Common myeloid progenitor, CD34-positive (primary cell): ENCODE measurements at regions not wholly inside any gene's neighbourhood (a gene's known extent, or its start where the extent isn't known, plus 50 kb on each side); places are given as distances from the start of the nearest gene placed in this dataset.
"Not testable (repeated sequence)": the region's sequence is repeated elsewhere in the genome, so short reads cannot be mapped to it uniquely, and the experiment has no call there.

Source experiments
- CTCF ChIA-PET: fragments of 350-600 bp; sonication (Branson Sonifier 250); formaldehyde crosslinking; loops from one replicate; lab custom pipeline; 2021; ENCODE audit warnings: antibody characterized with exemption; lab: Charles Lee
- POLR2A ChIA-PET: fragments of 350-600 bp; sonication (Branson Sonifier 250); formaldehyde crosslinking; loops from one replicate; lab custom pipeline; 2021; ENCODE audit warnings: antibody characterized with exemption; lab: Charles Lee
- DNase-seq, 3 donors: peaks; one replicate each; pipeline versions ENCODE4 v3.0.0 to v3.0.0-alpha.2; 2013
- H3K27ac ChIP-seq, 2 experiments: 1 replicate in 1 of 2; 2 replicates in 1 of 2; pipeline ENCODE4 v1.7.0; 2013; ENCODE audit warnings: inconsistent platforms in 2 of 2, low read length in 2 of 2, mild to moderate bottlenecking in 2 of 2, low read depth in 1 of 2, moderate library complexity in 1 of 2; ENCODE audit not compliant: severe bottlenecking in 2 of 2, insufficient read depth in 1 of 2, poor library complexity in 1 of 2
- H3K27me3 ChIP-seq, 5 experiments: replicated peaks in 2 of 5; 1 replicate in 3 of 5; 2 replicates in 2 of 5; pipeline versions ENCODE4 v1.6.1 to v1.7.0; 2013; ENCODE audit warnings: low read length in 4 of 5, mild to moderate bottlenecking in 2 of 5, moderate library complexity in 2 of 5, inconsistent platforms in 1 of 5; ENCODE audit not compliant: insufficient read depth in 5 of 5, control insufficient read depth in 4 of 5
- H3K36me3 ChIP-seq, 4 experiments: 1 replicate in 2 of 4; 2 replicates in 2 of 4; pipeline versions ENCODE4 v1.6.1 to v1.7.0; 2013; ENCODE audit warnings: low read length in 3 of 4, control low read depth in 1 of 4, mild to moderate bottlenecking in 1 of 4; ENCODE audit not compliant: control insufficient read depth in 4 of 4, insufficient read depth in 4 of 4
- H3K4me1 ChIP-seq, 4 experiments: 1 replicate in 3 of 4; 2 replicates in 1 of 4; pipeline versions ENCODE4 v1.6.1 to v1.7.1; 2013; ENCODE audit warnings: low read length in 3 of 4, mild to moderate bottlenecking in 3 of 4, control low read depth in 1 of 4, inconsistent platforms in 1 of 4, moderate library complexity in 1 of 4; ENCODE audit not compliant: control insufficient read depth in 4 of 4, insufficient read depth in 4 of 4; ENCODE audit errors: control extremely low read depth in 1 of 4
- H3K4me3 ChIP-seq, 7 experiments: 1 replicate in 4 of 7; 2 replicates in 3 of 7; pipeline versions ENCODE4 v1.5.1 to v1.7.0; 2013; ENCODE audit warnings: mild to moderate bottlenecking in 7 of 7, low read length in 6 of 7, moderate library complexity in 6 of 7, inconsistent platforms in 2 of 7, low read depth in 2 of 7, control low read depth in 1 of 7; ENCODE audit not compliant: insufficient read depth in 4 of 7, control insufficient read depth in 1 of 7; ENCODE audit errors: extremely low read depth in 1 of 7
- H3K9me3 ChIP-seq, 5 experiments: 1 replicate in 4 of 5; 2 replicates in 1 of 5; pipeline versions ENCODE4 v1.6.1 to v1.7.1; 2013; ENCODE audit warnings: low read length in 4 of 5, mild to moderate bottlenecking in 2 of 5, inconsistent platforms in 1 of 5, low read depth in 1 of 5, moderate library complexity in 1 of 5; ENCODE audit not compliant: control insufficient read depth in 4 of 5, insufficient read depth in 2 of 5; ENCODE audit errors: control extremely low read depth in 1 of 5
- WGBS: methylation state at CpG from one replicate; pipeline ENCODE4 v1.1.5; 2013; ENCODE audit not compliant: insufficient coverage; 5-methylcytosine and 5-hydroxymethylcytosine counted together

DNA sequence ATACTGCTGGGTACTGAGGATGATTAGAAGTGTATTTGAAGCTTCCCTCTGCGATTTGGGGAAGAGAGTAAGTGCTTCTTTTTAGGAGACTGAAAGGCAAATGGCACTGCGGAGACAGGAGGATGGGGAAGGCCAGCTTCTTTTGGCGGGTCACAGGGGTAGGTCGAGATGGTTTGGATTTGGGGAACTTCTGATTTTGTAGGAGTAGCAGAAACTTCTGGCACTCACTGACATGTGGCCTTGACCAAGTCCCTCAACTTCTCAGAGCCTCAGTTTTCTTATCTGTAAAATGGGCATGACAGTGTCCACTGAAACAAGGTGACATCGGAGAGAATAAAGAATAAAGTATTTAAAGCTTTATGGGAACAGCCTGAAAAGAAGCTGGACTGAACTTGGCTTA is 59.8 kb upstream of the WDR11 start:
- 95% methylated on average over 5 of the region's 5 CpGs for WGBS
- no peak for DNase-seq

DNA sequence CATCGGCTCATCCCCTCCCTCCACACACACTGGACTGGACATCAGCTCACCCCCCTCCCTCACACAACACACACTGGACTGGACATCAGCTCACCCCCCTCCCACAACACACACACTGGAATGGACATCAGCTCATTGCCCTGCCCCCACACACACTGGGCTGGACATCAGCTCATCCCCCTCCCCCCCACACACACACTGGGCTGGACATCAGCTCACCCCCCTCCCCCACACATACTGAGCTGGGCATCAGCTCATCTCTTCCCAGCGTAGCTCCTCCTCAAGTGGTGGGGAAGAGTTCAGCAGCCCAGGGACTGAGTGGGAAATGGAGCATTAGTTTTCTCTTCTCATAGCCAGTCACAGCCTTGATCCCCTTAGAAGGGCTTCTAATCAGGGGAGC is 58.1 kb upstream of the WDR11 start:
- CTCF ChIA-PET, result no interaction called here
- POLR2A ChIA-PET, result no interaction called here
- WGBS, result 60% methylated on average over 1 of the region's 2 CpGs

More for the DNA sequence above, 59.8 kb upstream of the WDR11 start:
- no peaks in the 10 kb centered on the region for H3K9me3 ChIP-seq
- H3K4me3 ChIP-seq, result no peak overlapping the region
- ChIA-PET POLR2A (interaction anchor here (0.6 kb wide), 1 partner anchor 14 kb away, joined by 3 read pairs; no protein-coding TSS in a partner anchor), CTCF (no interaction called here)
- H3K4me1 ChIP-seq, result peaks cover 0 to 18% (median 10%) of the 10 kb centered on the region in 4 experiments
- H3K27ac ChIP-seq, result no peak overlapping the region
- H3K36me3 ChIP-seq, result no peaks in the 10 kb centered on the region
- no peaks in the 10 kb centered on the region for H3K27me3 ChIP-seq

DNA sequence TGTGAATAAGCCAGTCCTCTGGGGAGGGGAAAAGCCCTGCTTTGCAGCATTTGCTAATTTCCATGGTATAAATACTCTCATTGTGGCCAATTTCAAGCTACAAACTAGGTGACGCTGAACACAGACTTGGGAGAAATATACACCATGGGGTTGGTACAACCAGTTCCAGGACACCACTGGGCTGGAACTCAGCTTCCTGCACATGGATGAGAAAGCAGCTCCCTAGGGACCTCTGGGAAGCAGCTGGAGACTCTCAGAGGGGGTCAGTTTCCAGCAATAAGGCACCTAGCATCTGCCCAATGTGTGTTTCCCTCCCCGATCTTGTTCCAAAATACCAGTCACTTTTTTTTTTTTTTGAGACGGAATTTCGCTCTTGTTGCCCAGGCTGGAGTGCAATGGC is 56.8 kb upstream of the WDR11 start:
- ChIA-PET POLR2A (interaction anchor here (0.6 kb wide), 1 partner anchor 231 kb away, joined by 4 read pairs; no protein-coding TSS in a partner anchor), CTCF (interaction anchor here (0.7 kb wide), 1 partner anchor 24 kb away, joined by 4 read pairs; no protein-coding TSS in a partner anchor)
- H3K4me3 ChIP-seq, result no peak overlapping the region
- no peaks in the 10 kb centered on the region for H3K36me3 ChIP-seq
- no peaks in the 10 kb centered on the region for H3K9me3 ChIP-seq
- WGBS, result 100% methylated on average over 2 of the region's 4 CpGs
- peaks cover 0 to 15% (median 8%) of the 10 kb centered on the region in 4 experiments for H3K4me1 ChIP-seq
- H3K27ac ChIP-seq, result no peak overlapping the region
- no peaks in the 10 kb centered on the region for H3K27me3 ChIP-seq
- no peak for DNase-seq

More for the DNA sequence above, 58.1 kb upstream of the WDR11 start:
- Histone ChIP-seq H3K27me3 (no peaks in the 10 kb centered on the region), H3K4me1 (peaks cover 0 to 18% (median 10%) of the 10 kb centered on the region in 4 experiments), H3K36me3 (no peaks in the 10 kb centered on the region), H3K9me3 (no peaks in the 10 kb centered on the region), H3K4me3 (no peak overlapping the region), H3K27ac (no peak overlapping the region)
- DNase-seq, result no peak

DNA sequence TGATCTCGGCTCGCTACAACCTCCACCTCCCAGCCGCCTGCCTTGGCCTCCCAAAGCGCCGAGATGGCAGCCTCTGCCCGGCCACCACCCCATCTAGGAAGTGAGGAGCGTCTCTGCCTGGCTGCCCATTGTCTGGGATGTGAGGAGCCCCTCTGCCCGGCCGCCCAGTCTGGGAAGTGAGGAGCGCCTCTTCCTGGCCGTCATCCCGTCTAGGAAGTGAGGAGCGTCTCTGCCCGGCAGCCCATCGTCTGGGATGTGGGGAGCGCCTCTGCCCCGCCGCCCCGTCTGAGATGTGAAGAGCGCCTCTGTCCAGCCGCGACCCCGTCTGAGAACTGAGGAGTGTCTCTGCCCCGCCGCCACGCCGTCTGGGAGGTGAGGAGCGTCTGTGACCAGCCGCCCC is 52.9 kb upstream of the WDR11 start:
- CTCF ChIA-PET, H3K27me3 ChIP-seq, DNase-seq, POLR2A ChIA-PET, H3K27ac ChIP-seq, H3K9me3 ChIP-seq, H3K4me3 ChIP-seq, H3K36me3 ChIP-seq, H3K4me1 ChIP-seq: not testable (repeated sequence)
- 95% methylated on average over 13 of the region's 29 CpGs for WGBS

DNA sequence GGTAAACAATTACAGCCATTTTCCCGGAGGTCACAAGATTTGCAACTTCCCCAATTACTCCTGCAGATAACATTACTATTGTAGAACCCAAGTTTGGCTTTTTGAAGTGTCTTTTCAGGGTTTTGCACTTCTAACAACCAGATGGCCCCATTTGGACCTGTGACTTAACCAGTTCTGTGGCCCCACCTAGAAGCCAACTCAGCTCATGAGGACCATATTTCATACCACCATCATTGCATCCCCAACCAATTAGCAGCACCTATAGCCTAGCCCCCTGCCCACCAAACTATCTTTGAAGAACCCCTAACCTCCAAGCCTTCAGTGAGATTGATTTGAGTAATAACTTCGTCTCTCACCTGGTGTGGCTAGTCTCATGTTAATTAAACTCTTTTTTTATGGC is 51.3 kb upstream of the WDR11 start:
- 100% methylated on average over 1 of the region's 2 CpGs for WGBS
- H3K36me3 ChIP-seq, result no peaks in the 10 kb centered on the region
- no peaks in the 10 kb centered on the region for H3K9me3 ChIP-seq
- no peaks in the 10 kb centered on the region for H3K27me3 ChIP-seq
- H3K27ac ChIP-seq, result no peak overlapping the region
- no peak overlapping the region for H3K4me3 ChIP-seq
- ChIA-PET POLR2A (no interaction called here), CTCF (no interaction called here)
- peak in 1 of 3 donors; percentile 0 for DNase-seq
- H3K4me1 ChIP-seq, result no peaks in the 10 kb centered on the region

DNA sequence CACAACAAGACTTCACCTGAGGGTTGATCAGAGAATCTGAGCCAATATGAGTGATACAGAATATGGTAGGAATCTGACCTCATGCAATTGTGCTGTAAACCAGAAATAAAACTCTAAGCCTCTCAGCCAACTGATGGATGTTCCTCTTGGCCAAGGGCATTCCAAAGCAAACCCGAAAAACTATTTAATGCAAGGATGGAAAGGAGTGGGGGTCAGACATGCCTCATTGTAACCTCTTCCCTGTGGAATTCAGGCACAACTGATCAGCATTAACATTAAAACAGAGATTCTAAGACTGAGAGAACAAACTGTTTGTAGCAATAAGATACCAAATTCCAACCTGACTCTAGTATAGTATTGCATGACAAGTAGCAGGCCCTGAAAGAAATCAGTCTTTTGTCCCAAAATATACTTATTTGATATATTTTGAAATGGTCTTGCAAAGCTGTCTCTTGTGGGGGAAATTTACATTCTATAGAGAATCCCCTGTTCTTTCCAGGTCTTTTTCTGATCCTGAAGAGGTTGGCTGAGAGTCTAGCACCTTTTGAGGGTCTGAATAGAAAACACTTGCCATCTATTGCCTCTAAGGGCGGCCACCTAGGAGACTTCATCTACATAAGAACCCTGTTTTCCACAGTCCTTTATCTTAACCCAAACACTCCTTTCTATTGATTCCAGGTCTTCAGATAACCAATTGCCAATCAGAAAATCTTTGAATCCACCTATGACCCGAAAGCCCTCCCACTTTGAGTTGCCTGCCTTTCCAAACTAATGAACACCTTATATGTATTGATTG is 50.4 kb upstream of the WDR11 start:
- Histone ChIP-seq H3K36me3 (no peaks in the 10 kb centered on the region), H3K9me3 (no peaks in the 10 kb centered on the region), H3K4me1 (no peaks in the 10 kb centered on the region), H3K4me3 (no peak overlapping the region), H3K27ac (no peak overlapping the region), H3K27me3 (no peaks in the 10 kb centered on the region)
- no peak for DNase-seq
- WGBS, result 100% methylated on average over 1 of the region's 3 CpGs
- CTCF ChIA-PET, result no interaction called here
- POLR2A ChIA-PET, result no interaction called here
